IMR-90 (cell line): ENCODE measurements at regions not wholly inside any gene's neighbourhood (a gene's known extent, or its start where the extent isn't known, plus 50 kb on each side); places are given as distances from the start of the nearest gene placed in this dataset.

Experiments used
- ATAC-seq: fragments of 200-7000 bp; cut with Tn5 transposase; 2 replicates; pipeline ENCODE4 v1.9.1; 2020; ENCODE audit warnings: low read depth, mild to moderate bottlenecking, moderate library complexity
- BruUV-seq: library from RNA; stranded (reverse); fragments of 400-500 nt; replicated peaks from 2 replicates; lab custom pipeline; 2021; lab: Mats Ljungman, UMichigan
- CTCF ChIA-PET: fragments of 300-600 bp; formaldehyde crosslinking; extraction: SDS; loops from one replicate; lab custom pipeline; 2021; ENCODE audit warnings: antibody characterized with exemption; lab: Yijun Ruan, JAX
- POLR2A ChIA-PET: fragments of 300-600 bp; sonication (Branson Sonifier 250); formaldehyde crosslinking; loops from one replicate; lab custom pipeline; 2022; ENCODE audit warnings: antibody characterized with exemption; ENCODE audit not compliant: unreplicated experiment; lab: Charles Lee
- DNase-seq: peaks from one replicate; pipeline ENCODE4 v3.0.0; 2013
- H2AFZ ChIP-seq: replicated peaks from 2 replicates; pipeline ENCODE3; 2013; ENCODE audit warnings: low read length, mild to moderate bottlenecking; ENCODE audit not compliant: poor library complexity
- H2AK5ac ChIP-seq: 2 replicates; pipeline ENCODE4 v1.6.1; 2013; ENCODE audit warnings: low read depth, low read length, inconsistent platforms
- H2AK9ac ChIP-seq: replicated peaks from 2 replicates; pipeline ENCODE3; 2013; ENCODE audit warnings: mild to moderate bottlenecking, low read depth, low read length, moderate library complexity; ENCODE audit not compliant: poor library complexity
- H2BK120ac ChIP-seq: 2 replicates; pipeline ENCODE4 v1.6.1; 2013; ENCODE audit warnings: low read depth, low read length, inconsistent platforms
- H2BK15ac ChIP-seq: 3 replicates; pipeline ENCODE4 v1.6.1; 2013; ENCODE audit warnings: low read depth, low read length, inconsistent platforms
- H2BK20ac ChIP-seq: 2 replicates; pipeline ENCODE4 v1.6.1; 2013; ENCODE audit warnings: low read depth, mild to moderate bottlenecking, inconsistent platforms, low read length, moderate library complexity
- H2BK5ac ChIP-seq: 2 replicates; pipeline ENCODE4 v1.6.1; 2013; ENCODE audit warnings: mild to moderate bottlenecking, low read depth, low read length, inconsistent platforms; ENCODE audit not compliant: poor library complexity, severe bottlenecking
- H3K14ac ChIP-seq: replicated peaks from 2 replicates; pipeline ENCODE4 v1.6.1; 2013; ENCODE audit warnings: low read depth, low read length, inconsistent platforms
- H3K18ac ChIP-seq: 2 replicates; pipeline ENCODE4 v1.6.1; 2013; ENCODE audit warnings: low read depth, low read length, control low read depth
- H3K23ac ChIP-seq: 2 replicates; pipeline ENCODE4 v1.6.1; 2013; ENCODE audit warnings: low read depth, low read length, inconsistent platforms
- H3K27ac ChIP-seq: 2 replicates; pipeline ENCODE4 v1.5.1; 2013; ENCODE audit warnings: mild to moderate bottlenecking, control low read depth, low read length; ENCODE audit not compliant: insufficient read depth
- H3K27me3 ChIP-seq: 2 replicates; pipeline ENCODE4 v1.6.1; 2013; ENCODE audit warnings: low read length; ENCODE audit not compliant: control insufficient read depth, insufficient read depth
- H3K36me3 ChIP-seq: 2 replicates; pipeline ENCODE4 v1.6.1; 2013; ENCODE audit warnings: low read length, mixed read lengths; ENCODE audit not compliant: control insufficient read depth, insufficient read depth
- H3K4ac ChIP-seq: 2 replicates; pipeline ENCODE4 v1.6.1; 2013; ENCODE audit warnings: low read depth, low read length, inconsistent platforms
- H3K4me1 ChIP-seq: 2 replicates; pipeline ENCODE4 v1.6.1; 2013; ENCODE audit warnings: low read length, mixed read lengths; ENCODE audit not compliant: control insufficient read depth, insufficient read depth
- H3K4me2 ChIP-seq: 2 replicates; pipeline ENCODE4 v1.6.1; 2013; ENCODE audit warnings: low read depth, mild to moderate bottlenecking, control low read depth, low read length, moderate library complexity
- H3K4me3 ChIP-seq: 2 replicates; pipeline ENCODE4 v1.5.1; 2013; ENCODE audit warnings: low read depth, mild to moderate bottlenecking, control low read depth, low read length, moderate library complexity; ENCODE audit not compliant: insufficient read depth
- H3K56ac ChIP-seq: 2 replicates; pipeline ENCODE4 v1.6.1; 2013; ENCODE audit warnings: low read length, inconsistent platforms; ENCODE audit not compliant: insufficient read depth; ENCODE audit errors: extremely low read depth
- H3K79me1 ChIP-seq, 2 experiments: 2 replicates each; pipeline ENCODE4 v1.6.1; 2013; ENCODE audit warnings: low read length in 2 of 2, inconsistent platforms in 1 of 2, low read depth in 1 of 2
- H3K9ac ChIP-seq: 2 replicates; pipeline ENCODE4 v1.6.1; 2013; ENCODE audit warnings: low read depth, low read length, control low read depth
- H3K9me1 ChIP-seq: 2 replicates; pipeline ENCODE4 v1.6.1; 2013; ENCODE audit warnings: low read length, inconsistent platforms; ENCODE audit not compliant: insufficient read depth
- H3K9me3 ChIP-seq: 2 replicates; pipeline ENCODE4 v1.6.1; 2013; ENCODE audit warnings: low read length; ENCODE audit not compliant: control insufficient read depth, insufficient read depth
- H4K20me1 ChIP-seq: 2 replicates; pipeline ENCODE4 v1.6.1; 2013; ENCODE audit warnings: low read length, inconsistent platforms; ENCODE audit not compliant: insufficient read depth
- H4K5ac ChIP-seq: 2 replicates; pipeline ENCODE4 v1.6.1; 2013; ENCODE audit warnings: mild to moderate bottlenecking, low read depth, low read length, control low read depth
- H4K8ac ChIP-seq, 2 experiments: 2 replicates each; pipeline ENCODE4 v1.6.1; 2013; ENCODE audit warnings: low read depth in 2 of 2, low read length in 2 of 2, control low read depth in 1 of 2, inconsistent platforms in 1 of 2
- H4K91ac ChIP-seq: 2 replicates; pipeline ENCODE4 v1.6.1; 2013; ENCODE audit warnings: low read depth, low read length, inconsistent platforms; ENCODE audit not compliant: insufficient read depth
- FOS ChIP-seq: fragments of 150-350 bp; IDR thresholded peaks from 2 replicates; pipeline ENCODE4 v1.6.1; 2016; ENCODE audit warnings: low read depth, low read length
- MAFK ChIP-seq: IDR thresholded peaks from 2 replicates; pipeline ENCODE4 v1.6.1; 2012; ENCODE audit warnings: low read depth, low read length, improper control_type of control experiment
- MAZ ChIP-seq: IDR thresholded peaks from 2 replicates; pipeline ENCODE4 v1.6.1; 2012; ENCODE audit warnings: low read depth, mild to moderate bottlenecking, low read length, improper control_type of control experiment, moderate library complexity, borderline replicate concordance
- NFE2L2 ChIP-seq: fragments of 150-350 bp; IDR thresholded peaks from 2 replicates; pipeline ENCODE4 v1.6.1; 2016; ENCODE audit warnings: low read depth, mild to moderate bottlenecking, low read length
- WGBS, 2 experiments: methylation state at CpG; one replicate each; pipeline versions ENCODE4 v1.1.5 to v1.1.7; 2013; ENCODE audit warnings: missing lambda C conversion rate in 2 of 2; ENCODE audit not compliant: insufficient read length in 1 of 2; ENCODE audit errors: extremely low coverage in 2 of 2; 5-methylcytosine and 5-hydroxymethylcytosine counted together
- dilution Hi-C: fragments of 300-500 bp; cut with HindIII; formaldehyde crosslinking; loops from one replicate; pipeline ENCODE4 v1.14.3; 2018; ENCODE audit warnings: low sequenced_read_pairs; ENCODE audit not compliant: unreplicated experiment
- in situ Hi-C: fragments of 300-500 bp; cut with MboI; formaldehyde crosslinking; loops from 3 replicates; pipeline ENCODE4 v1.14.3; 2019; ENCODE audit warnings: low sequenced_read_pairs, inconsistent platforms, mixed read lengths
- intact Hi-C: fragments of 100-400 bp; cut with micrococcal nuclease; formaldehyde crosslinking; loops from 2 replicates; pipeline ENCODE4 v1.10.0; 2022
- TF ChIP-seq, protein P1 (sequence below): fragments of 150-350 bp; IDR thresholded peaks from 2 replicates; pipeline ENCODE4 v1.6.1; 2017; ENCODE audit warnings: mild to moderate bottlenecking, antibody characterized with exemption, low read length, low read depth

DNA sequence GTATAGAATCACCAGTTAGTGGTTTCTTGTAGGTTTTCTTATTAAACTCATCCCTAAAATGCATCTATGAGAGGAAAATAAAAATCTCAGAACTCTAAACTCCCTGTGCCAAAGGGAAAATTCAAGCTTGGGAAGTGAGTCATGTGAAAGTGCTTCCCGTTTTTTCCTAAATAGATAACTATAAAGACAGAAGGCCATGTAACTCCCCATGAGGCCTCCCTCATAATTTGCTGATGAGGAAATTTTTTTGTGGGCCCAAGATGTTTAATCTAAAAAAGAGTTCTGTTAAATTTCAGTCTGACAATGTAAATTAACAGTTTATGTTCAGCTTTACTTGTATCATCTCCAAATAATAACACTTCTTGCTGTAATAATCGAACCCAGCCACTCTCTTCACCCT, 1273.9 kb downstream of the OTOL1 start:
- H3K4ac ChIP-seq, result no peak overlapping the region
- no peaks in the 10 kb centered on the region for H3K4me1 ChIP-seq
- DNase-seq (peak; percentile 19), ATAC-seq (no peak; the same call in 1 of the 2 replicates)
- ChIA-PET CTCF (interaction anchor here (0.9 kb wide), 1 partner anchor 268 kb away, joined by 3 read pairs; no protein-coding TSS in a partner anchor), POLR2A (no interaction called here)
- H3K9me3 ChIP-seq, result no peaks in the 10 kb centered on the region
- intact Hi-C loops, result no loop called here
- no peak overlapping the region for H3K23ac ChIP-seq
- TF ChIP-seq, protein P1, sequence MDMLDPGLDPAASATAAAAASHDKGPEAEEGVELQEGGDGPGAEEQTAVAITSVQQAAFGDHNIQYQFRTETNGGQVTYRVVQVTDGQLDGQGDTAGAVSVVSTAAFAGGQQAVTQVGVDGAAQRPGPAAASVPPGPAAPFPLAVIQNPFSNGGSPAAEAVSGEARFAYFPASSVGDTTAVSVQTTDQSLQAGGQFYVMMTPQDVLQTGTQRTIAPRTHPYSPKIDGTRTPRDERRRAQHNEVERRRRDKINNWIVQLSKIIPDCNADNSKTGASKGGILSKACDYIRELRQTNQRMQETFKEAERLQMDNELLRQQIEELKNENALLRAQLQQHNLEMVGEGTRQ, result no peak
- TF ChIP-seq FOS, result no peak
- peak; percentile 40; the same call in 1 of the 2 replicates for TF ChIP-seq MAFK
- TF ChIP-seq MAZ, result no peak
- no peak for TF ChIP-seq NFE2L2
- no peak overlapping the region for H3K18ac ChIP-seq
- no peaks in the 10 kb centered on the region for H3K27me3 ChIP-seq
- H3K36me3 ChIP-seq, result no peaks in the 10 kb centered on the region
- H3K4me2 ChIP-seq, result no peak overlapping the region
- dilution Hi-C loops, result no loop called here
- in situ Hi-C loops, result no loop called here
- H3K79me1 ChIP-seq, result no peaks in the 10 kb centered on the region
- no peak overlapping the region for H2BK5ac ChIP-seq
- BruUV-seq, result no TSS peak
- no peak overlapping the region for H4K5ac ChIP-seq
- H2BK120ac ChIP-seq, result no peak overlapping the region
- no peak overlapping the region for H4K91ac ChIP-seq
- H3K9ac ChIP-seq, result no peak overlapping the region
- no peak overlapping the region for H3K4me3 ChIP-seq
- no peak overlapping the region for H2AK5ac ChIP-seq
- no peak overlapping the region for H2AK9ac ChIP-seq
- no peak overlapping the region for H2AFZ ChIP-seq
- no CpG with 5 or more reads among the region's 2 CpGs for WGBS, 2 experiments
- no peak overlapping the region for H3K56ac ChIP-seq
- no peak overlapping the region for H2BK20ac ChIP-seq
- no peaks in the 10 kb centered on the region for H3K9me1 ChIP-seq
- no peak overlapping the region for H4K8ac ChIP-seq
- H3K27ac ChIP-seq, result no peak overlapping the region
- no peak overlapping the region for H2BK15ac ChIP-seq
- H3K14ac ChIP-seq, result no peak overlapping the region
- no peaks in the 10 kb centered on the region for H4K20me1 ChIP-seq
